Left lung (tissue), 4 donors: ENCODE measurements at regions not wholly inside any gene's neighbourhood (a gene's known extent, or its start where the extent isn't known, plus 50 kb on each side); places are given as distances from the start of the nearest gene placed in this dataset.
A peak's percentile ranks its signal among the peaks of the same experiment; 100 is the strongest.

Experiments
- ATAC-seq: fragments of 200-7000 bp; cut with Tn5 transposase; one replicate; pipeline ENCODE4 v1.9.1; 2020; ENCODE audit warnings: moderate library complexity
- DNase-seq, 4 donors: peaks; one replicate each; pipeline ENCODE4 v3.0.0-alpha.2; 2013 to 2020
- H3K27ac ChIP-seq, 2 donors: fragments of 200-600 bp; sonication (generic) in 1 of 2; one replicate each; pipeline versions ENCODE4 v1.5.0 to v1.8.0; 2020 to 2021
- H3K27me3 ChIP-seq, 2 donors: fragments of 200-600 bp; sonication (generic) in 1 of 2; one replicate each; pipeline versions ENCODE4 v1.5.0 to v1.8.0; 2020 to 2021
- H3K36me3 ChIP-seq, 2 donors: fragments of 200-600 bp; sonication (generic) in 1 of 2; one replicate each; pipeline versions ENCODE4 v1.5.0 to v1.8.0; 2020 to 2021
- H3K4me1 ChIP-seq, 2 donors: fragments of 200-600 bp; one replicate each; pipeline ENCODE4 v1.8.0; 2021
- H3K4me3 ChIP-seq, 2 donors: fragments of 200-600 bp; sonication (generic) in 1 of 2; one replicate each; pipeline versions ENCODE4 v1.5.0 to v1.8.0; 2020 to 2021; ENCODE audit warnings: mild to moderate bottlenecking in 1 of 2
- H3K9me3 ChIP-seq, 2 donors: fragments of 200-600 bp; sonication (generic) in 1 of 2; one replicate each; pipeline versions ENCODE4 v1.5.0 to v1.8.0; 2020 to 2021
- intact Hi-C, 2 donors: fragments of 100-400 bp; cut with DNase I; formaldehyde crosslinking; loops; one replicate each; pipeline versions ENCODE4 v1.11.2 to v1.14.2; 2022
- TF ChIP-seq, protein P1 (sequence below), 2 donors: fragments of 200-600 bp; sonication (generic) in 1 of 2; IDR thresholded peaks; one replicate each; pipeline versions ENCODE4 v1.5.0 to v1.8.0; 2021; ENCODE audit warnings: antibody characterized with exemption in 2 of 2
- donor health status: DM: no; HTN: yes; CAD: no.
- donor health status: DM: no; HTN: no; CAD: no.

- Histone ChIP-seq H3K9me3 (peaks cover 0 to 2% of the 10 kb centered on the region in 2 donors), H3K4me1 (no peaks in the 10 kb centered on the region), H3K27me3 (no peaks in the 10 kb centered on the region), H3K27ac (no peak overlapping the region), H3K36me3 (no peaks in the 10 kb centered on the region), H3K4me3 (no peak overlapping the region)
- intact Hi-C loops = no loop called here
- TF ChIP-seq, protein P1, sequence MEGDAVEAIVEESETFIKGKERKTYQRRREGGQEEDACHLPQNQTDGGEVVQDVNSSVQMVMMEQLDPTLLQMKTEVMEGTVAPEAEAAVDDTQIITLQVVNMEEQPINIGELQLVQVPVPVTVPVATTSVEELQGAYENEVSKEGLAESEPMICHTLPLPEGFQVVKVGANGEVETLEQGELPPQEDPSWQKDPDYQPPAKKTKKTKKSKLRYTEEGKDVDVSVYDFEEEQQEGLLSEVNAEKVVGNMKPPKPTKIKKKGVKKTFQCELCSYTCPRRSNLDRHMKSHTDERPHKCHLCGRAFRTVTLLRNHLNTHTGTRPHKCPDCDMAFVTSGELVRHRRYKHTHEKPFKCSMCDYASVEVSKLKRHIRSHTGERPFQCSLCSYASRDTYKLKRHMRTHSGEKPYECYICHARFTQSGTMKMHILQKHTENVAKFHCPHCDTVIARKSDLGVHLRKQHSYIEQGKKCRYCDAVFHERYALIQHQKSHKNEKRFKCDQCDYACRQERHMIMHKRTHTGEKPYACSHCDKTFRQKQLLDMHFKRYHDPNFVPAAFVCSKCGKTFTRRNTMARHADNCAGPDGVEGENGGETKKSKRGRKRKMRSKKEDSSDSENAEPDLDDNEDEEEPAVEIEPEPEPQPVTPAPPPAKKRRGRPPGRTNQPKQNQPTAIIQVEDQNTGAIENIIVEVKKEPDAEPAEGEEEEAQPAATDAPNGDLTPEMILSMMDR (IDR thresholded peaks at IDR 0.05) = no peak
- ATAC-seq = no peak
- DNase-seq = no peak
Observed at GRCh38 chr3:180092889-180093288, 56.2 kb upstream of the PEX5L start.

- Histone ChIP-seq H3K27ac (no peak overlapping the region), H3K9me3 (peaks cover 0 to 2% of the 10 kb centered on the region in 2 donors), H3K36me3 (no peaks in the 10 kb centered on the region), H3K27me3 (no peaks in the 10 kb centered on the region), H3K4me3 (no peak overlapping the region), H3K4me1 (no peaks in the 10 kb centered on the region)
- ATAC-seq (peak; percentile 49), DNase-seq (no peak)
- TF ChIP-seq, protein P1 (IDR thresholded peaks at IDR 0.05) = no peak
- intact Hi-C loops = no loop called here
Observed at GRCh38 chr3:180093535-180093934, 56.8 kb upstream of the PEX5L start.

DNA sequence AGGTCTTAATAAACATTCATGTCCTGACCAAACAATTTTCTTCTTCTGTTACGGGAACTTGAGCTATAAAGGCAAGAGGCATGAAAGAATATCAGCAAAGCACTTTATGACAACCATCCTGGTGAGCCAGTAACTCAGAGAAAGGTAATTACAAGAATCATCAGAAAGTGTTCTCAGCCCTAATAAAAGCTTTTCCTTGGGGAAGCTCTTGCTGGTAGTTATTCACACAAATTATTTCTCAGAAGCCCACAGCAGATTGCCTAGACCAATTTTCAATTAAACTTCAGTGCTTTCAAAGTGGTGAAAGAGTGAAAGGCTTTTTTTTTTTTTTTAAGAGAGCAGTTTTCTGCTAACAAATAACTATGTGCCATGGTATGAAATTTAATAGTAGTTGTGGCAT, 60.9 kb upstream of the PEX5L start:
- TF ChIP-seq, protein P1 (IDR thresholded peaks at IDR 0.05) = no peak
- ATAC-seq (no peak), DNase-seq (no peak)
- Histone ChIP-seq H3K9me3 (no peaks in the 10 kb centered on the region), H3K27ac (no peak overlapping the region), H3K4me1 (no peaks in the 10 kb centered on the region), H3K27me3 (no peaks in the 10 kb centered on the region), H3K36me3 (no peaks in the 10 kb centered on the region), H3K4me3 (no peak overlapping the region)
- intact Hi-C loops = no loop called here

- TF ChIP-seq, protein P1 (IDR thresholded peaks at IDR 0.05) = no peak
- Histone ChIP-seq H3K4me3 (no peak overlapping the region), H3K27me3 (no peaks in the 10 kb centered on the region), H3K36me3 (no peaks in the 10 kb centered on the region), H3K27ac (no peak overlapping the region), H3K9me3 (no peaks in the 10 kb centered on the region), H3K4me1 (no peaks in the 10 kb centered on the region)
- no peak for DNase-seq
- ATAC-seq = peak; percentile 43
- intact Hi-C loops = no loop called here
Observed at GRCh38 chr3:180102134-180102533, 65.4 kb upstream of the PEX5L start.

- no peak for DNase-seq
- TF ChIP-seq, protein P1 (IDR thresholded peaks at IDR 0.05) = no peak
- H3K27me3 ChIP-seq = no peaks in the 10 kb centered on the region
- no peak overlapping the region for H3K4me3 ChIP-seq
- no peak overlapping the region for H3K27ac ChIP-seq
- H3K9me3 ChIP-seq = no peaks in the 10 kb centered on the region
- peak; percentile 71 for ATAC-seq
- H3K4me1 ChIP-seq = no peaks in the 10 kb centered on the region
- intact Hi-C loops = no loop called here
- H3K36me3 ChIP-seq = no peaks in the 10 kb centered on the region
Observed at GRCh38 chr3:180102604-180103003, 65.9 kb upstream of the PEX5L start.
